GM21526 (cell line): ENCODE measurements at regions not wholly inside any gene's neighbourhood (a gene's known extent, or its start where the extent isn't known, plus 50 kb on each side); places are given as distances from the start of the nearest gene placed in this dataset.

ENCODE experiments used
- ATAC-seq: cut with Tn5 transposase; IDR thresholded peaks from one replicate; pipeline ENCODE4 v1.9.1; 2021; ENCODE audit warnings: moderate library complexity; ENCODE audit not compliant: unreplicated experiment, low FRiP score

GRCh38 chr5:124692950-124693349 lies 53.5 kb downstream of the ZNF608 start:
- ATAC-seq: no peak

DNA sequence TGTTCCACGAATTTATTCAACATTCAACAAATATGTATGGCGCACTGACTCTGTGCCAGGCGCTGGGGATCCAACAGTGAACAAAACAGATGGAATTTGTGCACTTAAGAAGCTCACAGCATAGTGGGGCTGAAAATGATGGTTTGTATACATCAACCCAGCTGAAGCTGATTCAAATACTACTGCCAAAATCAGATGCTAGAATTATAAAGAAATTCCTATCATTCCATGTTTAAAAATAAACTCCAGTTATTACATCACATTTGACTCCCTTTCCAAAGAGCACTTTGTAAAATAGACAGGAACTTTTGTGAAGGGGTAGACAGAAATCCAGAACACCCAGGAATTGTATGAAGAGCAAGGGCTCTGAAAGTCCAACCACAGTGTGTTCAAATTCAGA lies 54.1 kb downstream of the ZNF608 start:
- ATAC-seq: no peak

- ATAC-seq: no peak
Observed at GRCh38 chr5:124689653-124690052, 56.8 kb downstream of the ZNF608 start.

GRCh38 chr5:124686239-124687004 lies 60.0 kb downstream of the ZNF608 start:
- ATAC-seq: no peak

DNA sequence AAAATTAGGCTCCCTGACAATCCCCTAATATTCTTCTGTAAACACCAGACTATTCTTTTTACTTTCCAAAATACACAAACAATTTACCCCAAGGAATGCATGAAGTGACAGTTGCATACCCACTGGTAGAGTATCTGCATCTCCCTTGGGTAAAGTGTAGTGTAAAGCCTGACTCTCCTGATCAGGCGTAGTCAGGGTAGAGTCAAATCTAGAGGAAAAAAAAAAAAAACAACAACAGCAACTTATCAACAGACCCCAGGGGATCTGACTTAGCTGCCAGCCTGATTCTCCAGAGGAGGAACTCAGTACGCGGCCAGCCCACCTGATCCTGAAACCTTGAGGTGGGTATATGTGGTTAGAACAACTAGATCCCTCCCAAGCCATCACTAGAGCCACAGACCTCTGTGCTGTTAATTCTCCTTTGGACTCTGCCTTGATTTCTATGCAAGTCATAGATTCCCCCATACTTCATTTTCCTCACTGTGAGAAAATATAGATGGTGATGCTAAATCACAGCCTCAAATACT lies 61.0 kb downstream of the ZNF608 start:
- no peak for ATAC-seq

- ATAC-seq: no peak
Observed at GRCh38 chr5:124683917-124684555, 62.4 kb downstream of the ZNF608 start.

- ATAC-seq: no peak
Observed at GRCh38 chr5:124679578-124680199, 66.8 kb downstream of the ZNF608 start.

DNA sequence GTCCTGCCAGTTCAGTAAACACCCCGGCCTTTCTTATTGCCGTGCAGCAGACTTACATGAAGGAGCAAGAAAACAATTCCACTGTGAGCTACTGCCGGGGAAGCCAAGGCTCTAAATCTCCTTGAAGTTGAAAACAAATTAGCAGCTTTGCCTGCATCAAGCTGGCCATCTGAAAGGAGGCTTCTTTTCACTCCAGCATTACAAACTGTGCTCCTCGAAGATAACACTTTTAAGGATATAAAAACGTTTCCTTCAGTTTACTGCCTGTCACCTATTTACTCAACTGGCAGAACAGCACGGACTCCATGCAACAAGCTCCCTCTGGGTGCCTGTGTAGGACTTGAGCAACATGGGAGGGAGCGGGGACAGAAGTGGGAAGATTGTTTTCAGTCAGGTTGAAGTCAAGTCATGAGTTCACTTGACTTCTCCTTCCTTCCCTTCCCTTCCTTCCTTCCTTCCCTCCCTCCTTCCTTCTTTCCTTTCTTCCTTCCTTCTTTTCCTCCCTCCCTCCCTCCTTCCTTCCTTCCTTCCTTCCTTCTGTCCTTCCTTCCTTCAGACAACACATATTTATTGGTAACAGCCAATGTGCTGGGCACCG lies 67.4 kb downstream of the ZNF608 start:
- no peak for ATAC-seq

DNA sequence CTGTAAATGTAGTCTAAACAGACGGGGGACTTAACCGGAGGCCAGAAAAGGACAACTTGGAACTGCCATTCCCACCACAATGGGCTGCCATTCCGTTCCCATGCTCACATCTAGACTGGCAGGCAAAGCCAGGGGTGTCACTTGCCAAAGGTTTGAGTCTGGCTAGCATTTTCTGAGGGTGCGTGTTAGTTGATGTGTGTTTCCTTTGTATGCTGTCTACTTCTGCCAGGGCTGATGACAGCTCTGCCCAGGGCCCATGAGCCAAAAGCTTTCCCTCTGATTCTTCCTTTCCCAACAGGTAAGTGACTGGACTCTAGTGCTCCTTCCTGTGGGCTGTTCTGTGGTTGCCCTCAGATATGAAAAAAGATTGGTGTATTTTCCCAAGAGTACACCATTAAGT lies 68.0 kb downstream of the ZNF608 start:
- ATAC-seq: no peak

DNA sequence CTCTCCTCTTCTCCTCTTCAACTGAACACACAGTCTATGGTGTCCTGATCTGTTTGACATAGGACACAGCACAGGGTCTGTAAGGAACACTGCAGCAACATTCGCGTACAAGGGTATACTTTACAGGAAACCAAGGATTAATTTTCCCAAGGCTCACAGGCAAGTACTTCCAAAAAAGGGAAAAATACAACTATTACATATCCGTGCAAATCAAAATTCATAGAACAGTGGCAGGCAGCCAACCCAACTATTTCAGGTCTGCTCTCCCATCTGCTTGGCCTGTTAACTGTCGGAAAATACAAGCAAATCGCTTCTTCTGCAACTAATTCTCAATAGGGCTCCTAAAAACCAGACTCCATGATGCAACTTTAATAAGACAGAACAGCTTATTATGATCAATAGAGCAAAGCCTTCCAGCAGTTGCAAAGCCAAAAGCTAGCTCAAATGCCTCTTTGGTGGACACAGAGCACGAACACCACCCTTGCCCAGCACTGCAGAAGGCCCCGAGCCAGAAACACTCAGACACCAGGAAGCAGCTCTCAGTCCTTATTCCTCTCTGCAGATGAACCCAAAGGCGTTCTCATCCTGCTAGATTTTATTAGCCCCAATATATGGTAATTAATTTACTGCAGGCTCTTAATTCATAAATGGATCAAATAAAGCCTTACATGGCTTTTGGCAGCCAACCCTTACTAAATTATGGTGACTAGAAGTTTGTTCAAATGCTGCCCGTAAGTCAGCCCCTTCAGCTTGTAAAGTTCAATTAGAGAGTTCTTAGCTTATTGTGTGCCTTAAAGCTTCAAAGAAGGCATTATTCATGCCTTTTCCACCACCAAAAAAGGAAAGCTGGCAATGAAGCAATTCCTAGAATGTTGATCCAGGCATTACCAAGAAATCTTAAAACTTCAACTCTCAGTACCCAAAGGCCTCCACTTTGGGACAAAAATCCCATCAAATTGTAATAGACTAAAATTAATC lies 68.8 kb downstream of the ZNF608 start:
- ATAC-seq: no peak

- no peak for ATAC-seq
Observed at GRCh38 chr5:124675931-124676846, 70.2 kb downstream of the ZNF608 start.

GRCh38 chr5:124671193-124671592 lies 75.2 kb downstream of the ZNF608 start:
- no peak for ATAC-seq

DNA sequence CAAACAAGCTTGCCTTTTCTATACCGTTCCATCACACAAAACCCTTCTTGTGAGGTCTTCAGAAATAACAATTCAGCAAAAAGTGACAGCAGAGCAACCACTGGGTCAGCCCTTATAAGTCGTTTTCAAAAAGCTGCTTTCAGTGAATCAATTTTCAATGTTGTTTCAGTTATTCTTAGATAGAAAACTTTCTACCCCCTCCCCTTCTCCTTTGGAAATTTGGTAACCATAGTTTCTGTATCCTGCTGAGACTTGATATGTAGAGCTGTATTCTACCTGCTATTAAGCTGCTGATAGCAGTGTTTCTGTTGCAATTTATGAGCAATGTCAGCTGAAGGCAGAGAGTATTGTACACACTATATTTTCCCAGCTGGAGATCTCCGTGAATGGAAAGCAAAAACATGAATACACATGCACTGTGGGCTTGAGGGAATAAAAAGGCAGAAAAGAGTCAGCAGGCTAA lies 75.7 kb downstream of the ZNF608 start:
- no peak for ATAC-seq

- no peak for ATAC-seq
Observed at GRCh38 chr5:124669956-124670721, 76.3 kb downstream of the ZNF608 start.

- ATAC-seq: no peak
Observed at GRCh38 chr5:124669300-124669648, 77.2 kb downstream of the ZNF608 start.

DNA sequence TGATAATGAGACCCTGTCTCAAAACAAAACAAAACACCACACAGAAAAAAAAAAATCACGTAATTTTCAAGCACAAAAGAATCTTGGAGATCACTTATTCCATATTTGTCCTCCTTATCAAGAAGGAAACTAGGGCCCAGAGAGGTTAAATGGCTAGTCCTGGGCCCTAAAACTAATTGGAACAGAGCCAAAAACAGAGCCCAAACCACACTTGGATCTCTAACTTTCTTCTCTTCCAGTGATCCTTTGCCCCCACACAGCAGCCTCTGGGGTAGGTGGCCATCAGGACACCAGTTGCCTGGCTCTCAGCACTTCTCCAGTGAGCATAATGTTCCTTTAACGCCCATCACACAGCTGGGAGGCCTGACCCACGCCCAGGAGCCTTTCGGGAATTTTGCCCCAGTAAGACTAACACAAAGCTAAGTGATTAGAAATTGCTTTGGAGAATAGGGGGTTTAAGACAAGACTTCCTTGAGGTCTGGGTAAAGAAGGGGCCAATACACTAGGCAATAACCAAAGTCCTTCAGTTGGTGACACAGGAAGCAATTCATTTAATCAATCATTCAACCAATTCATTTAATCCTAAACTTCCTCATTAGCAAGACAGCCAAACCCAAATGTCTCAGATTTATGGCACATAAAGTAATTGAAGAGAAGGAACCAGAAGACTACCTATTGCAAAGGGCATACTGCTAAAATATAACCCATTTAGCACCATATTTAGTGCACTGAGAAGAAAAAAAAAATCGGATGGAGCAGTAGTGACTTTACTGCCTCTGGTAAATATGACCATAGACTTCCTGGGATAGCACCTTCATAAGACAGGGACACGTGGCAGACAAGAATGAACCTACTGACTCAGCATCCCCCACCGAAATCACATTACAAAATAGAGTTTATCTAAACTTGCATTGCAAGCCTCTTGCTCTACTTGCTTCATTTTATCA lies 77.8 kb downstream of the ZNF608 start:
- ATAC-seq: no peak

- ATAC-seq: no peak
Observed at GRCh38 chr5:124665625-124666024, 80.8 kb downstream of the ZNF608 start.
